OCI-LY7 (cell line): ENCODE measurements at regions not wholly inside any gene's neighbourhood (a gene's known extent, or its start where the extent isn't known, plus 50 kb on each side); places are given as distances from the start of the nearest gene placed in this dataset.

Experiments
- BruUV-seq: library from RNA; stranded (reverse); fragments of 400-500 nt; replicated peaks from 2 replicates; lab custom pipeline; 2021; lab: Mats Ljungman, UMichigan
- CTCF ChIA-PET: fragments of 300-600 bp; sonication (Branson Sonifier 250); formaldehyde crosslinking; loops from one replicate; lab custom pipeline; 2022; ENCODE audit warnings: antibody characterized with exemption; ENCODE audit not compliant: unreplicated experiment; lab: Charles Lee
- POLR2A ChIA-PET: fragments of 300-600 bp; sonication (Branson Sonifier 250); formaldehyde crosslinking; loops from one replicate; lab custom pipeline; 2022; ENCODE audit warnings: antibody characterized with exemption; lab: Charles Lee
- DNase-seq: peaks from one replicate; pipeline ENCODE4 v3.0.0-alpha.2; 2015; ENCODE audit warnings: low spot score
- H2AFZ ChIP-seq: fragments of 200-600 bp; sonication (generic), shearing (Covaris generic); 2 replicates; pipeline ENCODE4 v1.6.1; 2014; ENCODE audit warnings: mild to moderate bottlenecking, antibody characterized with exemption, low read length, moderate library complexity
- H3K27ac ChIP-seq: fragments of 200-600 bp; sonication (generic); 2 replicates; pipeline ENCODE4 v1.5.1; 2014; ENCODE audit warnings: mixed run types, low read depth, mild to moderate bottlenecking, moderate library complexity, low read length, inconsistent platforms; ENCODE audit not compliant: poor library complexity, severe bottlenecking
- H3K36me3 ChIP-seq: fragments of 200-600 bp; sonication (generic); 2 replicates; pipeline ENCODE4 v1.6.1; 2014; ENCODE audit warnings: mild to moderate bottlenecking, antibody characterized with exemption, low read length, moderate library complexity, mixed read lengths; ENCODE audit not compliant: insufficient read depth
- H3K4me1 ChIP-seq: fragments of 200-600 bp; sonication (generic); 2 replicates; pipeline ENCODE4 v1.5.1; 2014; ENCODE audit warnings: mild to moderate bottlenecking, low read length; ENCODE audit not compliant: insufficient read depth, poor library complexity, severe bottlenecking
- H3K4me2 ChIP-seq: fragments of 200-600 bp; sonication (generic); 2 replicates; pipeline ENCODE4 v1.6.1; 2014; ENCODE audit warnings: mild to moderate bottlenecking, low read length
- H3K4me3 ChIP-seq: fragments of 200-600 bp; sonication (generic); 2 replicates; pipeline ENCODE4 v1.5.1; 2014; ENCODE audit warnings: mild to moderate bottlenecking, low read depth, low read length; ENCODE audit not compliant: poor library complexity, severe bottlenecking
- H3K79me2 ChIP-seq: fragments of 200-600 bp; sonication (generic); 2 replicates; pipeline ENCODE4 v1.6.1; 2016; ENCODE audit warnings: low read depth, mild to moderate bottlenecking, low read length, moderate library complexity, mixed read lengths; ENCODE audit not compliant: insufficient read depth
- H3K9me2 ChIP-seq: fragments of 200-600 bp; sonication (generic); 2 replicates; pipeline ENCODE4 v1.6.1; 2016; ENCODE audit warnings: mild to moderate bottlenecking, low read length, mixed read lengths; ENCODE audit not compliant: insufficient read depth
- H3K9me3 ChIP-seq: fragments of 200-600 bp; sonication (generic); 2 replicates; pipeline ENCODE4 v1.6.1; 2014; ENCODE audit warnings: mild to moderate bottlenecking, mixed run types, low read length, mixed read lengths
- H4K20me1 ChIP-seq: fragments of 200-600 bp; sonication (generic); 2 replicates; pipeline ENCODE4 v1.6.1; 2014; ENCODE audit warnings: mild to moderate bottlenecking, antibody characterized with exemption, low read length, moderate library complexity, mixed read lengths; ENCODE audit not compliant: insufficient read depth
- EZH2phosphoT487 ChIP-seq: fragments of 200-600 bp; sonication (generic); IDR thresholded peaks from 2 replicates; pipeline ENCODE4 v1.6.1; 2018; ENCODE audit warnings: low read depth, borderline replicate concordance, mild to moderate bottlenecking, mixed run types, antibody characterized with exemption, low read length, moderate library complexity, mixed read lengths
- intact Hi-C: fragments of 100-400 bp; cut with micrococcal nuclease; formaldehyde crosslinking; loops from one replicate; pipeline ENCODE4 v1.10.0; 2022; ENCODE audit not compliant: unreplicated experiment
- TF ChIP-seq, protein P1 (sequence below): fragments of 200-600 bp; sonication (generic); conservative IDR thresholded peaks from 2 replicates; pipeline ENCODE4 v1.5.1; 2014; ENCODE audit warnings: mild to moderate bottlenecking, antibody characterized with exemption, low read length, moderate library complexity, mixed read lengths

DNA sequence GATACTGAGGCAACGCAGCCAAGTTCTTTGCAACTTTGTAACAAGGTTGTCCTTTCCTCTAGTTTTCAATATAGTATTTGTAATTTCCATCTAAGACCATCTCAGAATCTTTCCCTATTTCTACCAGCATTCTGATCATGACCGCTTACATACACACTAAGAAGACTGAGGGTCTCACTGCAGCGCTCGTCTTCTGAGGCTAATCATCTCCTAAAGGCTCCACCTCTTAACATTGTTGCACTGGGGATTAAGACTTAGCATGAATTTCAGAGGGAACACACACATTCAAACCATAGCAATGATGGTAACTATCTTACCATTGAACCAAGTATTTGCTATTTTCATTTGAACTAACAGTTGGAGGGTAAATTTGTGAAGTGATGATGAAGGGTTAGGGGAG, 463.3 kb upstream of the CCDC54 start:
- Histone ChIP-seq H3K9me2 (no peaks in the 10 kb centered on the region), H3K9me3 (no peaks in the 10 kb centered on the region), H3K27ac (no peak overlapping the region), H3K4me2 (no peak overlapping the region), H3K4me3 (no peak overlapping the region), H3K36me3 (no peaks in the 10 kb centered on the region), H3K79me2 (no peaks in the 10 kb centered on the region), H3K4me1 (no peaks in the 10 kb centered on the region), H2AFZ (no peak overlapping the region), H4K20me1 (no peaks in the 10 kb centered on the region)
- TF ChIP-seq, protein P1, sequence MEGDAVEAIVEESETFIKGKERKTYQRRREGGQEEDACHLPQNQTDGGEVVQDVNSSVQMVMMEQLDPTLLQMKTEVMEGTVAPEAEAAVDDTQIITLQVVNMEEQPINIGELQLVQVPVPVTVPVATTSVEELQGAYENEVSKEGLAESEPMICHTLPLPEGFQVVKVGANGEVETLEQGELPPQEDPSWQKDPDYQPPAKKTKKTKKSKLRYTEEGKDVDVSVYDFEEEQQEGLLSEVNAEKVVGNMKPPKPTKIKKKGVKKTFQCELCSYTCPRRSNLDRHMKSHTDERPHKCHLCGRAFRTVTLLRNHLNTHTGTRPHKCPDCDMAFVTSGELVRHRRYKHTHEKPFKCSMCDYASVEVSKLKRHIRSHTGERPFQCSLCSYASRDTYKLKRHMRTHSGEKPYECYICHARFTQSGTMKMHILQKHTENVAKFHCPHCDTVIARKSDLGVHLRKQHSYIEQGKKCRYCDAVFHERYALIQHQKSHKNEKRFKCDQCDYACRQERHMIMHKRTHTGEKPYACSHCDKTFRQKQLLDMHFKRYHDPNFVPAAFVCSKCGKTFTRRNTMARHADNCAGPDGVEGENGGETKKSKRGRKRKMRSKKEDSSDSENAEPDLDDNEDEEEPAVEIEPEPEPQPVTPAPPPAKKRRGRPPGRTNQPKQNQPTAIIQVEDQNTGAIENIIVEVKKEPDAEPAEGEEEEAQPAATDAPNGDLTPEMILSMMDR, result no peak
- no peak for TF ChIP-seq EZH2phosphoT487
- no TSS peak for BruUV-seq
- intact Hi-C loops, result no loop called here
- no peak for DNase-seq
- ChIA-PET CTCF (no interaction called here), POLR2A (no interaction called here)

DNA sequence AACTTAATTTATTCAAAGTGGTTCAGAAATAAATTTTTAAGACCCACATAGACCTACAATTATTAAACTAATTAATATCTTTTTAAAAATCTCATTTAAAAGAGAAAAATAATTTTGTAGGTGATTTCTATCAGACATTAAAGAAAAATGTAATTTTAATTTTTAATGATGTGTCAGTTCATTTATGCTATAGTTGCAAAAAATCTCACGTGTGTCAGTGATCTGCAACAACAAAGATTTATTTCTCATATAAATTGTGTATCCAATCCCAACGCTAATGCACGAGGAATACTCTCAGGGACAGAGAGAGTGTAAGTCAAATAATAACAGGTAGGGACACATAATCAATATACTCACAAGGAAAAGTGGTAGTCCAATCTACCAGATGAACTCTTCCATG, 456.6 kb upstream of the CCDC54 start:
- Histone ChIP-seq H3K27ac (no peak overlapping the region), H3K9me3 (no peaks in the 10 kb centered on the region), H3K9me2 (no peaks in the 10 kb centered on the region), H3K4me3 (no peak overlapping the region), H3K4me1 (no peaks in the 10 kb centered on the region), H2AFZ (no peak overlapping the region), H3K36me3 (no peaks in the 10 kb centered on the region), H4K20me1 (no peaks in the 10 kb centered on the region), H3K79me2 (no peaks in the 10 kb centered on the region), H3K4me2 (no peak overlapping the region)
- no TSS peak for BruUV-seq
- no peak for DNase-seq
- CTCF ChIA-PET, result no interaction called here
- POLR2A ChIA-PET, result no interaction called here
- no peak for TF ChIP-seq EZH2phosphoT487
- TF ChIP-seq, protein P1, result no peak
- intact Hi-C loops, result no loop called here

DNA sequence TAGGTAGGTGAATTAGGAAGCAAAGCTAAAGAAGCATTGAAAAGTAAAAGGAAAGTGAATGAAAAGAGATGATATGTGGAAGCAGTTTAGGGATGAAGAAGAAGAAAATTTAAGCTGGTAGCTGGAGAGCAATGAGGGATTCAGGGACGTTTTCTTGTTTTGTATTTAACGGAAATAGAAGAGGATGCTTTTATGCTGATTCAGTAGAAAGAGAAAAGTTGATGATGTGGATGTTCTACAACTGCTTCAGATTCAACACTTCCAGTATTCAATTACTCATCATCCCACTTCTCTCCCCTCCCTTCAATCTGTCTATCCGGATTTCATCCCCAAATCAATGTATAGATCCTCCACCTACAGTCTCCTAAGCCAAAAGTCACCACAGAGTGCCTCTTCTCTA, 448.2 kb upstream of the CCDC54 start:
- BruUV-seq, result no TSS peak
- Histone ChIP-seq H3K27ac (no peak overlapping the region), H2AFZ (no peak overlapping the region), H3K36me3 (no peaks in the 10 kb centered on the region), H3K79me2 (no peaks in the 10 kb centered on the region), H3K4me2 (no peak overlapping the region), H4K20me1 (no peaks in the 10 kb centered on the region), H3K4me3 (no peak overlapping the region), H3K4me1 (no peaks in the 10 kb centered on the region), H3K9me3 (no peaks in the 10 kb centered on the region), H3K9me2 (no peaks in the 10 kb centered on the region)
- ChIA-PET CTCF (no interaction called here), POLR2A (no interaction called here)
- no peak for DNase-seq
- TF ChIP-seq, protein P1, result no peak
- TF ChIP-seq EZH2phosphoT487, result no peak
- intact Hi-C loops, result no loop called here
